Heart left ventricle (tissue), 16 donors: ENCODE measurements at regions not wholly inside any gene's neighbourhood (a gene's known extent, or its start where the extent isn't known, plus 50 kb on each side); places are given as distances from the start of the nearest gene placed in this dataset.
"Not testable (repeated sequence)": the region's sequence is repeated elsewhere in the genome, so short reads cannot be mapped to it uniquely, and the experiment has no call there.

Experiments used
- ATAC-seq, 4 donors: fragments of 200-7000 bp; cut with Tn5 transposase; one replicate each; pipeline ENCODE4 v1.9.1; 2020 to 2022; ENCODE audit warnings: moderate library complexity in 4 of 4, mild to moderate bottlenecking in 3 of 4, moderate number of reproducible peaks in 1 of 4
- DNase-seq, 5 donors: peaks; one replicate each; pipeline ENCODE4 v3.0.0-alpha.2; 2020
- H3K27ac ChIP-seq, 12 donors: fragments of 200-600 bp; sonication (generic) in 4 of 12; one replicate each; pipeline versions ENCODE4 v1.5.0 to v1.8.0; 2016 to 2022; ENCODE audit warnings: mild to moderate bottlenecking in 2 of 12
- H3K27me3 ChIP-seq, 9 donors: fragments of 200-600 bp; sonication (generic) in 2 of 9; one replicate each; pipeline versions ENCODE4 v1.5.1 to v1.8.0; 2016 to 2022; ENCODE audit warnings: mild to moderate bottlenecking in 3 of 9
- H3K36me3 ChIP-seq, 9 donors: fragments of 200-600 bp; sonication (generic) in 2 of 9; one replicate each; pipeline versions ENCODE4 v1.5.0 to v1.8.0; 2018 to 2022; ENCODE audit warnings: mild to moderate bottlenecking in 2 of 9
- H3K4me1 ChIP-seq, 12 donors: fragments of 200-600 bp; sonication (generic) in 4 of 12; one replicate each; pipeline versions ENCODE4 v1.5.0 to v1.8.0; 2016 to 2022; ENCODE audit warnings: mild to moderate bottlenecking in 3 of 12
- H3K4me3 ChIP-seq, 12 donors: fragments of 200-600 bp; sonication (generic) in 4 of 12; one replicate each; pipeline versions ENCODE4 v1.5.0 to v1.8.0; 2017 to 2022; ENCODE audit warnings: mild to moderate bottlenecking in 9 of 12, moderate library complexity in 4 of 12
- H3K9me3 ChIP-seq, 12 donors: fragments of 200-600 bp; sonication (generic) in 4 of 12; one replicate each; pipeline versions ENCODE4 v1.5.0 to v1.8.0; 2016 to 2022; ENCODE audit warnings: mild to moderate bottlenecking in 1 of 12
- POLR2A ChIP-seq, 2 donors: fragments of 450-650 bp; IDR thresholded peaks; one replicate each; pipeline ENCODE4 v1.6.1; 2017; ENCODE audit warnings: antibody characterized with exemption in 2 of 2, mild to moderate bottlenecking in 2 of 2, moderate library complexity in 2 of 2
- WGBS, 4 donors: extraction: QIAGEN DNeasy Blood & Tissue Kit in 2 of 4; methylation state at CpG; one replicate each; pipeline versions ENCODE4 v1.1.5 to v1.1.7; 2013 to 2018; 5-methylcytosine and 5-hydroxymethylcytosine counted together
- intact Hi-C, 10 donors: fragments of 100-400 bp; cut with DNase I; formaldehyde crosslinking; loops; one replicate each; pipeline versions ENCODE4 v1.11.1 to v1.14.2; 2022
- TF ChIP-seq, protein P1 (sequence below), 12 donors: fragments of 200-600 bp; sonication (generic) in 4 of 12; IDR thresholded peaks; one replicate each; pipeline versions ENCODE4 v1.5.0 to v1.8.0; 2018 to 2022; ENCODE audit warnings: antibody characterized with exemption in 12 of 12, mild to moderate bottlenecking in 5 of 12
- donor health status: ischemic (EF 13 %, LVEDD 7.1; RV severe dilation, severe dysfunction).
- donor health status: healthy with polysubstance abuse.
- donor health status: DM: no; HTN: yes; CAD: no.
- donor health status: DM: no; HTN: no; CAD: no.
- donor health status: ischemic (EF 25% LVEDD 6.9; RV normal size, moderate dysfunction).
- donor health status: ischemic (EF 25% LVEDD 5.7; RV mildly dilated, moderate dysfunction).
- donor health status: healthy.
- donor health status: DM: yes; HTN: yes; CAD: no.
- donor health status: ischemic (EF 35%, LVEDD 5.7; RV mildly dilated, moderate dysfunction).
- donor health status: nonischemic (EF 11% LVEDD 7.7; RV severe dilation, severe dysfunction).
- donor health status: DM: yes; HTN: yes; CAD: no.
- donor health status: PGD.
- donor health status: ischemic (EF 29% LVEDD 5.4; RV normal size, mild dysfunction).
- donor health status: nonischemic (EF 23%, LVEDD 6.1; RV moderate dilation, normal function).

DNA sequence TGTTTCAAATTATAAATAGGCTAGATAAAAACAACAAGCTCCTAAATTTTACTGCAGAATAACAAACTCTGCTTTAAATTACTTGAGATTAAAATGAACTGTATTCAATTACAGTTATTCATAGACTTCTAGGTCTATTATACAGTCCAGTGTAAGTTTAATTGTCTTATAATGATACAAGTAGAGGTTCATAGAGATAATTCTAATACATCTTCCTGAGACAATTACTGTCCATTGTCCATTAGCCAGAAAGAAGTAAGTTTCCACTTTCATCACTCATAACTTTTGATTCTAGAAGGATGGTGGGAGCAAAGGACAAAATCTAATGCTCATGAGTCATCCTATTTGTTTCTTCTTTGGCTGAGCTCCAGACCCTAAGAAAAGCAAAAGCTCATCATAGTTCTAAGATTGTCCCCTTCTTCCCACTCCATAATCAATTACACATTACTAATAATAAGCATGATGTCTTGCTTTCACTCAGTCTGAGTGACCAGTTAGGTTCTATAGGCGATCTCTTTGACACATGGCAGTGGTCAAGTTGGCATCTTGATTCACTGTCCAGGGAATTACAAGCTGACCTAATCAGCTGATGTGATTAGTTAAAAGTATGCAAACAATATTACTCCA is 502.5 kb upstream of the IZUMO3 start:
- Histone ChIP-seq H3K4me1 (no peaks in the 10 kb centered on the region), H3K36me3 (no peaks in the 10 kb centered on the region), H3K27ac (no peak overlapping the region), H3K9me3 (peaks cover 0 to 10% (median 0%) of the 10 kb centered on the region in 12 donors), H3K4me3 (no peak overlapping the region), H3K27me3 (no peaks in the 10 kb centered on the region)
- intact Hi-C loops: no loop called here
- DNase-seq: no peak
- TF ChIP-seq, protein P1, sequence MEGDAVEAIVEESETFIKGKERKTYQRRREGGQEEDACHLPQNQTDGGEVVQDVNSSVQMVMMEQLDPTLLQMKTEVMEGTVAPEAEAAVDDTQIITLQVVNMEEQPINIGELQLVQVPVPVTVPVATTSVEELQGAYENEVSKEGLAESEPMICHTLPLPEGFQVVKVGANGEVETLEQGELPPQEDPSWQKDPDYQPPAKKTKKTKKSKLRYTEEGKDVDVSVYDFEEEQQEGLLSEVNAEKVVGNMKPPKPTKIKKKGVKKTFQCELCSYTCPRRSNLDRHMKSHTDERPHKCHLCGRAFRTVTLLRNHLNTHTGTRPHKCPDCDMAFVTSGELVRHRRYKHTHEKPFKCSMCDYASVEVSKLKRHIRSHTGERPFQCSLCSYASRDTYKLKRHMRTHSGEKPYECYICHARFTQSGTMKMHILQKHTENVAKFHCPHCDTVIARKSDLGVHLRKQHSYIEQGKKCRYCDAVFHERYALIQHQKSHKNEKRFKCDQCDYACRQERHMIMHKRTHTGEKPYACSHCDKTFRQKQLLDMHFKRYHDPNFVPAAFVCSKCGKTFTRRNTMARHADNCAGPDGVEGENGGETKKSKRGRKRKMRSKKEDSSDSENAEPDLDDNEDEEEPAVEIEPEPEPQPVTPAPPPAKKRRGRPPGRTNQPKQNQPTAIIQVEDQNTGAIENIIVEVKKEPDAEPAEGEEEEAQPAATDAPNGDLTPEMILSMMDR (IDR thresholded peaks at IDR 0.05): no peak
- TF ChIP-seq POLR2A (IDR thresholded peaks at IDR 0.05): no peak
- ATAC-seq: no peak
- 64 to 88% (median 73%) methylated on average over 1 of the region's 1 CpG for WGBS, 4 donors

DNA sequence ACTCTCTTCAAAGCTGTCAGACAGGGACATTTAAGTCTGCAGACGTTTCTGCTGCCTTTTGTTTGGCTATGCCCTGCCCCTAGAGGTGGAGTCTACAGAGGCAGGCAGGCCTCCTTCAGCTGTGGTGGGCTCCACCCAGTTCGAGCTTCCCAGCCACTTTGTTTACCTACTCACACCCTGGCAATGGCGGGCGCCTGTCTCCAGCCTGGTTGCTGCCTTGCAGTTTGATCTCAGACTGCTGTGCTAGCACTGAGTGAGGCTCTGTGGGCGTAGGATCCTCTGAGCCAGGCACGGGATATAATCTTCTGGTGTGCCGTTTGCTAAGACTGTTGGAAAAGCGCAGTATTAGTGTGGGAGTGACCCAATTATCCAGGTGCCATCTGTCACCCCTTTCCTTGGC is 499.8 kb upstream of the IZUMO3 start:
- not testable (repeated sequence) for DNase-seq

DNA sequence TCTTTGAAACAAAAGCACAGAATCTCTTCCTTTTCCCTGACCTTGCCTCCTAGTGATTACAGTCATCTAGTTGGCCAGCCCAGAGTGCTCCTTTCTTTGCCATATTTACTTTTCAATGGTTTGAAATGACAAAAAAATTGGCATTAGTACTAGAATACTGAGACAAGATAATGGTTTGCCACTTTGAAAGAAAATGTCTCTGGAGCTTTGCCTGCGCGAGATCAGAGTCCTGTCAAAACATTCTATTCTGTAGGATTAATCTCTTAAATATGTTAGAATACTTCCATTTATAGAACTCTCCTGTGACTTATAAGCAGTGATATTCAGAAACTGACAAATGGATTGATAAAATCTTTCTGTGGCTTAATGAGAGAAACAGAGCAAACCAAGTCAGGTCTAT is 484.0 kb upstream of the IZUMO3 start:
- DNase-seq (no peak), ATAC-seq (no peak)
- Histone ChIP-seq H3K36me3 (no peaks in the 10 kb centered on the region), H3K4me3 (no peak overlapping the region), H3K4me1 (no peaks in the 10 kb centered on the region), H3K9me3 (peaks cover 0 to 3% (median 0%) of the 10 kb centered on the region in 12 donors), H3K27ac (no peak overlapping the region), H3K27me3 (no peaks in the 10 kb centered on the region)
- no peak for TF ChIP-seq POLR2A (IDR thresholded peaks at IDR 0.05)
- TF ChIP-seq, protein P1 (IDR thresholded peaks at IDR 0.05): no peak
- WGBS, 4 donors: 82 to 95% (median 86%) methylated on average over 2 of the region's 2 CpGs
- intact Hi-C loops: loop anchor here in 1 of 10 donors (10.0 kb wide), 1 partner anchor 55 kb away; no protein-coding TSS in a partner anchor

More for the DNA sequence above, 499.8 kb upstream of the IZUMO3 start:
- ATAC-seq, H3K27me3 ChIP-seq, H3K9me3 ChIP-seq, H3K4me1 ChIP-seq, H3K27ac ChIP-seq, intact Hi-C loops, H3K36me3 ChIP-seq, H3K4me3 ChIP-seq: not testable (repeated sequence)
- whole genome bisulfite sequencing, 4 donors: 72 to 80% (median 75%) methylated on average over 8 of the region's 8 CpGs

GRCh38 chr9:25025686-25026085 is 480.0 kb upstream of the IZUMO3 start:
- DNase-seq (no peak), ATAC-seq (no peak)
- Histone ChIP-seq H3K4me3 (no peak overlapping the region), H3K4me1 (no peaks in the 10 kb centered on the region), H3K27ac (no peak overlapping the region), H3K36me3 (no peaks in the 10 kb centered on the region), H3K9me3 (peaks cover 0 to 18% (median 5%) of the 10 kb centered on the region in 12 donors), H3K27me3 (no peaks in the 10 kb centered on the region)
- intact Hi-C loops: loop anchor here in 1 of 10 donors (10.0 kb wide), 1 partner anchor 59 kb away; no protein-coding TSS in a partner anchor
- TF ChIP-seq POLR2A (IDR thresholded peaks at IDR 0.05): no peak
- TF ChIP-seq, protein P1 (IDR thresholded peaks at IDR 0.05): no peak
- 74 to 92% (median 76%) methylated on average over 4 to 9 of the region's 9 CpGs for WGBS, 4 donors

GRCh38 chr9:25025156-25025555 is 479.5 kb upstream of the IZUMO3 start:
- peaks cover 0 to 23% (median 9%) of the 10 kb centered on the region in 12 donors for H3K9me3 ChIP-seq
- TF ChIP-seq POLR2A (IDR thresholded peaks at IDR 0.05): no peak
- TF ChIP-seq, protein P1 (IDR thresholded peaks at IDR 0.05): no peak
- WGBS, 4 donors: 68 to 84% (median 75%) methylated on average over 5 of the region's 5 CpGs
- H3K27ac ChIP-seq: no peak overlapping the region
- H3K4me1 ChIP-seq: no peaks in the 10 kb centered on the region
- intact Hi-C loops: loop anchor here in 1 of 10 donors (10.0 kb wide), 1 partner anchor 60 kb away; no protein-coding TSS in a partner anchor
- no peak overlapping the region for H3K4me3 ChIP-seq
- H3K27me3 ChIP-seq: no peaks in the 10 kb centered on the region
- ATAC-seq: no peak
- no peak for DNase-seq
- H3K36me3 ChIP-seq: no peaks in the 10 kb centered on the region
